ENCODE measurements at regions not wholly inside any gene's neighbourhood (a gene's known extent, or its start where the extent isn't known, plus 50 kb on each side); places are given as distances from the start of the nearest gene placed in this dataset.

DNA sequence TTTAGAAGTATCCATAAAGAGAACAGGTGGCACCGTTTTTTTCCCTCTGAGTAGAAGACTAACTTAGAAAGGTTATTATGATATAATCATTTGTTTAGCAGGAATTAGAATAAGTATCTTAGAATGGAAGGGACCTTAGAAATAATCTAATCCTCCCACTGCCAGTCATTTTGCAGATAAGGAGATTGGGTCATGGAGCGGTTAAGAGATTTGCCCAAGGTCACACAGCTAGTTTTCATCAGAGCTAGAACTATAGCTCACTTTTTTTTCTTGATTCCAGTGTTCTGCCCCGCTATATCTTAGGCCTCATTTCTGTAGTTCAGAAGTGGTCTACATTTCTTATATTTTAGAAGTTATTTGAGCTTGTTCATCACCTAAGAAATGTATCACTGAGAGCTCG lies 139.6 kb downstream of the PRL start:
- TF ChIP-seq ZFP3 (CRISPR knock-in tag; IDR thresholded peaks at IDR 0.05): no peak
- TF ChIP-seq, protein P1, sequence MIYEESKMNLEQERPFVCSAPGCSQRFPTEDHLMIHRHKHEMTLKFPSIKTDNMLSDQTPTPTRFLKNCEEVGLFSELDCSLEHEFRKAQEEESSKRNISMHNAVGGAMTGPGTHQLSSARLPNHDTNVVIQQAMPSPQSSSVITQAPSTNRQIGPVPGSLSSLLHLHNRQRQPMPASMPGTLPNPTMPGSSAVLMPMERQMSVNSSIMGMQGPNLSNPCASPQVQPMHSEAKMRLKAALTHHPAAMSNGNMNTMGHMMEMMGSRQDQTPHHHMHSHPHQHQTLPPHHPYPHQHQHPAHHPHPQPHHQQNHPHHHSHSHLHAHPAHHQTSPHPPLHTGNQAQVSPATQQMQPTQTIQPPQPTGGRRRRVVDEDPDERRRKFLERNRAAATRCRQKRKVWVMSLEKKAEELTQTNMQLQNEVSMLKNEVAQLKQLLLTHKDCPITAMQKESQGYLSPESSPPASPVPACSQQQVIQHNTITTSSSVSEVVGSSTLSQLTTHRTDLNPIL (CRISPR knock-in tag; IDR thresholded peaks at IDR 0.05; ENCODE audit: low read depth): no peak
